ENCODE measurements at regions not wholly inside any gene's neighbourhood (a gene's known extent, or its start where the extent isn't known, plus 50 kb on each side); places are given as distances from the start of the nearest gene placed in this dataset.

GRCh38 chr20:55555075-55555650 lies 450.2 kb downstream of the CBLN4 start:
- TF ChIP-seq CTCF (IDR thresholded peaks at IDR 0.05) (no peak), EP300 (IDR thresholded peaks at IDR 0.05) (no peak), POLR2A (IDR thresholded peaks at IDR 0.05) (no peak)
- Histone ChIP-seq H3K27me3 (no peaks in the 10 kb centered on the region), H3K4me3 (no peak overlapping the region), H3K4me1 (ENCODE audit: insufficient read depth) (peaks cover 1% of the 10 kb centered on the region), H3K9me3 (no peaks in the 10 kb centered on the region), H3K27ac (no peak overlapping the region), H3K36me3 (no peaks in the 10 kb centered on the region)
- WGBS, 3 donors, result 6 to 15% (median 7%) methylated on average over 5 of the region's 5 CpGs
- DNase-seq, result peak; percentile 40 to 61 (median 57)
- intact Hi-C loops (cut with DNase I), result no loop called here

- intact Hi-C loops (cut with DNase I), result no loop called here
- DNase-seq, result no peak
- no peak for TF ChIP-seq CTCF (IDR thresholded peaks at IDR 0.05)
- TF ChIP-seq EP300 (IDR thresholded peaks at IDR 0.05), result no peak
- no peak for TF ChIP-seq POLR2A (IDR thresholded peaks at IDR 0.05)
- Histone ChIP-seq H3K9me3 (no peaks in the 10 kb centered on the region), H3K4me3 (no peak overlapping the region), H3K36me3 (no peaks in the 10 kb centered on the region), H3K27me3 (no peaks in the 10 kb centered on the region), H3K4me1 (ENCODE audit: insufficient read depth) (no peaks in the 10 kb centered on the region), H3K27ac (no peak overlapping the region)
- 27 to 52% (median 36%) methylated on average over 4 of the region's 4 CpGs for WGBS, 3 donors
Observed at GRCh38 chr20:55544638-55545037, 460.7 kb downstream of the CBLN4 start.

- 55 to 63% (median 59%) methylated on average over 3 of the region's 3 CpGs for WGBS, 3 donors
- Histone ChIP-seq H3K9me3 (no peaks in the 10 kb centered on the region), H3K27me3 (no peaks in the 10 kb centered on the region), H3K36me3 (no peaks in the 10 kb centered on the region), H3K4me1 (ENCODE audit: insufficient read depth) (no peaks in the 10 kb centered on the region), H3K4me3 (no peak overlapping the region), H3K27ac (no peak overlapping the region)
- intact Hi-C loops (cut with DNase I), result no loop called here
- TF ChIP-seq EP300 (IDR thresholded peaks at IDR 0.05) (no peak), POLR2A (IDR thresholded peaks at IDR 0.05) (no peak), CTCF (IDR thresholded peaks at IDR 0.05) (no peak)
- DNase-seq, result no peak
Observed at GRCh38 chr20:55540486-55540885, 464.8 kb downstream of the CBLN4 start.

GRCh38 chr20:55540013-55540412 lies 465.3 kb downstream of the CBLN4 start:
- no peaks in the 10 kb centered on the region for H3K36me3 ChIP-seq
- no peak overlapping the region for H3K4me3 ChIP-seq
- intact Hi-C loops (cut with DNase I), result no loop called here
- H3K27me3 ChIP-seq, result no peaks in the 10 kb centered on the region
- WGBS, 3 donors, result 90 to 100% (median 95%) methylated on average over 1 of the region's 1 CpG
- no peaks in the 10 kb centered on the region for H3K4me1 ChIP-seq (ENCODE audit: insufficient read depth)
- H3K9me3 ChIP-seq, result no peaks in the 10 kb centered on the region
- DNase-seq, result no peak
- TF ChIP-seq EP300 (IDR thresholded peaks at IDR 0.05) (no peak), POLR2A (IDR thresholded peaks at IDR 0.05) (no peak), CTCF (IDR thresholded peaks at IDR 0.05) (no peak)
- H3K27ac ChIP-seq, result no peak overlapping the region
